ENCODE measurements at regions not wholly inside any gene's neighbourhood (a gene's known extent, or its start where the extent isn't known, plus 50 kb on each side); places are given as distances from the start of the nearest gene placed in this dataset.

DNA sequence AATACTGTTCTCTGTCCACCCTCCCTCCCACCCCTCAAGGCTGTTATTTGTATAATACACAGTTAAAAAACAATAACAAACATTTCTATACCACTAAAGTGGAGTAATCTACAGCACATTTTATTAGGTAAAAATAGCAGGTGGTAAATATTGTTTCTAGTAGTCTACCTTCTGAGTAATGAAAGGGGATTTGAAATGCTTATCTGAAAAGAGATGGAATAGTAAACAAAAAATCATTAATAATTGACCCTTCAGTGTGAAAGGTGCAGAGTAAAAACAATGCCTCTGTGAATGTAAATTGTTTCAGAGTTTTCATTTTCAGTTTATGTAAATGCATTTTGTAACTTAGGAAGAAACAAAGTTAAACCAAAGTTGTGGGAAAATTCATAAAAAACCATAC, 321.2 kb downstream of the SLC16A7 start:
- TF ChIP-seq CTCF (conservative IDR thresholded peaks at IDR 0.05; ENCODE audit: low read length): no peak
- H3K4me3 ChIP-seq (ENCODE audit: low read length): no peak overlapping the region
- DNase-seq (ENCODE audit: low read depth): no peak

GRCh38 chr12:59927032-59927431, 331.2 kb downstream of the SLC16A7 start:
- DNase-seq (ENCODE audit: low read depth): peak; percentile 27
- H3K4me3 ChIP-seq (ENCODE audit: low read length): no peak overlapping the region
- no peak for TF ChIP-seq CTCF (conservative IDR thresholded peaks at IDR 0.05; ENCODE audit: low read length)

- TF ChIP-seq CTCF (conservative IDR thresholded peaks at IDR 0.05; ENCODE audit: low read length): no peak
- DNase-seq (ENCODE audit: low read depth): no peak
- no peak overlapping the region for H3K4me3 ChIP-seq (ENCODE audit: low read length)
Observed at GRCh38 chr12:59928416-59928815, 332.6 kb downstream of the SLC16A7 start.

DNA sequence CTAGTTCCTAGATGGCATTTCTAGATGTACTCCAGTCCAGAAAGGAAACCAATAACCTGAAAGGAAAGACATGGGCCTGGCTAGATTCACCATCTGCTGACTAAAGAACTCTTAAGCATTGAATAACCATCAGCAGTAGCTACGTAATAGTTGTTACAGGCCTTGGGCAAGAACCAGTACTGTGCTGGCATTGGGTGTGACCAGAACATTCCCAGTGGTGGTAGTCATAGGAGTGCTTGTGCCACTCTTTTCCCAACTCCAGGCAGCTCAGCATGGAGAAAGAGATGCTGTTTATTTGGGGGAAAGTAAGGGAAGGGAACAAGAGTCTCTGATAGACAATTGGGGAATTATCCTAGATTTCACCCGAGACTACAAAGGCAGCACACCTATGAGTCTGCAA, 333.3 kb downstream of the SLC16A7 start:
- TF ChIP-seq CTCF (conservative IDR thresholded peaks at IDR 0.05; ENCODE audit: low read length): no peak
- no peak overlapping the region for H3K4me3 ChIP-seq (ENCODE audit: low read length)
- peak; percentile 86 for DNase-seq (ENCODE audit: low read depth)

- DNase-seq (ENCODE audit: low read depth): no peak
- TF ChIP-seq CTCF (conservative IDR thresholded peaks at IDR 0.05; ENCODE audit: low read length): no peak
- no peak overlapping the region for H3K4me3 ChIP-seq (ENCODE audit: low read length)
Observed at GRCh38 chr12:59934486-59934885, 338.7 kb downstream of the SLC16A7 start.

DNA sequence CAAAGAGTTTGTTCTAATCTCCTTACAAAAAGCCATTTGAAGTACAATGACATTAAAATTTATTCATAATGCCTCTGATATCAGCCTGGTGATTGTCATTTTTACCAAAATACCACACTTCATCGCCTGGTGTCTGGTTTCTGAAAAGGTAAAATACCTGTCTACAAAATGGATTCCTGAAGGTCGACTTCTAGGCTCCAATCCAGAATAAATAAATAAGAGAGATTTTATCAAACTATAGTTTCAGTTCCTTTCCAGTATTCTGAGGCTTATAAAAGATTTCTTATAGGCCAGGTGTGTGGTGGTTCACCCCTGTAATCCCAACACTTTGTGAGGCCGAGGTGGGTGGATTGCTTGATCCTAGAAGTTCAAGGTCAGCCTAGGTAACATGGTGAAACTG, 340.7 kb downstream of the SLC16A7 start:
- no peak overlapping the region for H3K4me3 ChIP-seq (ENCODE audit: low read length)
- no peak for TF ChIP-seq CTCF (conservative IDR thresholded peaks at IDR 0.05; ENCODE audit: low read length)
- no peak for DNase-seq (ENCODE audit: low read depth)

GRCh38 chr12:59937148-59937547, 341.3 kb downstream of the SLC16A7 start:
- DNase-seq (ENCODE audit: low read depth): peak; percentile 21
- no peak overlapping the region for H3K4me3 ChIP-seq (ENCODE audit: low read length)
- no peak for TF ChIP-seq CTCF (conservative IDR thresholded peaks at IDR 0.05; ENCODE audit: low read length)
